GM12878 (cell line): ENCODE measurements at regions not wholly inside any gene's neighbourhood (a gene's known extent, or its start where the extent isn't known, plus 50 kb on each side); places are given as distances from the start of the nearest gene placed in this dataset.

ENCODE experiments used
- ATAC-seq: fragments of 200-7000 bp; cut with Tn5 transposase; 3 replicates; pipeline ENCODE4 v1.9.1; 2020; ENCODE audit warnings: mild to moderate bottlenecking, moderate library complexity
- BruUV-seq: library from RNA; stranded (reverse); fragments of 400-500 nt; replicated peaks from 2 replicates; lab custom pipeline; 2021; lab: Mats Ljungman, UMichigan
- CTCF ChIA-PET: fragments of 300-600 bp; sonication (Branson Sonifier 250); formaldehyde crosslinking; extraction: SDS; loops from one replicate; lab custom pipeline; 2021; ENCODE audit warnings: inconsistent platforms; lab: Yijun Ruan, JAX
- POLR2A ChIA-PET: fragments of 350-600 bp; formaldehyde crosslinking; extraction: SDS; loops from one replicate; lab custom pipeline; 2021; ENCODE audit warnings: inconsistent platforms; lab: Charles Lee
- RAD21 ChIA-PET: fragments of 300-600 bp; sonication (Branson Sonifier 250); formaldehyde crosslinking; loops from one replicate; lab custom pipeline; 2023; ENCODE audit warnings: antibody characterized with exemption; ENCODE audit not compliant: unreplicated experiment; lab: Charles Lee
- SMC1A ChIA-PET: fragments of 300-600 bp; sonication (Branson Sonifier 250); formaldehyde crosslinking; loops from one replicate; lab custom pipeline; 2023; ENCODE audit not compliant: unreplicated experiment, uncharacterized antibody; lab: Charles Lee
- DNase-seq: peaks from one replicate; pipeline ENCODE4 v3.0.0-alpha.2; 2011; ENCODE audit warnings: low read depth, low spot score
- FAIRE-seq: peaks from 3 replicates; lab custom pipeline; 2011; peaks lifted over from hg19 to GRCh38; lab: Jason Lieb, UNC
- H2AFZ ChIP-seq: 2 replicates; pipeline ENCODE4 v1.6.0; 2011; ENCODE audit warnings: low read depth, low read length, control low read depth; ENCODE audit not compliant: control insufficient read depth
- H3K27ac ChIP-seq: 2 replicates; pipeline ENCODE4 v1.5.1; 2011; ENCODE audit warnings: control low read depth; ENCODE audit not compliant: control insufficient read depth, insufficient read depth
- H3K27me3 ChIP-seq, 2 experiments: replicated peaks in 1 of 2; 2 replicates each; pipeline versions ENCODE4 v1.6.0 to v1.6.1; 2011; ENCODE audit warnings: low read length in 1 of 2; ENCODE audit not compliant: control insufficient read depth in 2 of 2, insufficient read depth in 2 of 2
- H3K36me3 ChIP-seq, 2 experiments: 2 replicates each; pipeline ENCODE4 v1.5.1; 2011; ENCODE audit warnings: low read length in 1 of 2; ENCODE audit not compliant: control insufficient read depth in 2 of 2, insufficient read depth in 2 of 2
- H3K4me1 ChIP-seq: 2 replicates; pipeline ENCODE4 v1.6.1; 2011; ENCODE audit warnings: mild to moderate bottlenecking, low read length, moderate library complexity, mixed read lengths; ENCODE audit not compliant: control insufficient read depth, insufficient read depth
- H3K4me2 ChIP-seq: 2 replicates; pipeline ENCODE4 v1.6.0; 2011; ENCODE audit warnings: control low read depth; ENCODE audit not compliant: control insufficient read depth, insufficient read depth
- H3K4me3 ChIP-seq: fragments of 200-600 bp; sonication (generic); 2 replicates; pipeline ENCODE4 v1.5.1; 2016
- H3K79me2 ChIP-seq: 2 replicates; pipeline ENCODE4 v1.6.0; 2011; ENCODE audit warnings: low read length; ENCODE audit not compliant: control insufficient read depth, insufficient read depth
- H3K9ac ChIP-seq: 2 replicates; pipeline ENCODE4 v1.8.0; 2011; ENCODE audit warnings: low read length, control low read depth, mixed read lengths; ENCODE audit not compliant: control insufficient read depth, insufficient read depth
- H3K9me3 ChIP-seq: replicated peaks from 3 replicates; pipeline ENCODE4 v1.5.1; 2011; ENCODE audit warnings: mild to moderate bottlenecking, low read length; ENCODE audit not compliant: control insufficient read depth, insufficient read depth
- H4K20me1 ChIP-seq: 2 replicates; pipeline ENCODE4 v1.6.0; 2011; ENCODE audit not compliant: control insufficient read depth, insufficient read depth
- BCL11A ChIP-seq: IDR thresholded peaks from 2 replicates; pipeline ENCODE4 v1.6.1; 2011; ENCODE audit warnings: low read depth, low read length
- CTCF ChIP-seq, 3 experiments: IDR thresholded peaks in 2 of 3; conservative IDR thresholded peaks in 1 of 3; 2 replicates each; pipeline ENCODE4 v1.5.1; 2011; ENCODE audit warnings: low read depth in 3 of 3, low read length in 3 of 3, mild to moderate bottlenecking in 3 of 3, control low read depth in 2 of 3, moderate library complexity in 2 of 3, inconsistent platforms in 1 of 3, mixed read lengths in 1 of 3; ENCODE audit not compliant: control insufficient read depth in 2 of 3, insufficient read depth in 1 of 3; ENCODE audit errors: extremely low read depth in 1 of 3
- FOXK2 ChIP-seq: fragments of 450-650 bp; IDR thresholded peaks from 2 replicates; pipeline ENCODE4 v1.6.1; 2017; ENCODE audit warnings: mild to moderate bottlenecking, moderate library complexity
- FOXM1 ChIP-seq: IDR thresholded peaks from 2 replicates; pipeline ENCODE4 v1.6.1; 2012; ENCODE audit warnings: low read depth, mild to moderate bottlenecking, inconsistent platforms, low read length, moderate library complexity
- NR2C2 ChIP-seq: IDR thresholded peaks from 2 replicates; pipeline ENCODE4 v1.6.1; 2011; ENCODE audit warnings: borderline replicate concordance, low read depth; ENCODE audit not compliant: control insufficient read depth, insufficient read length
- SMAD5 ChIP-seq: IDR thresholded peaks from 2 replicates; pipeline ENCODE4 v1.6.1; 2016; ENCODE audit warnings: antibody characterized with exemption, low read depth
- SUPT20H ChIP-seq: IDR thresholded peaks from 2 replicates; pipeline ENCODE4 v1.6.1; 2011; ENCODE audit warnings: low read depth, mild to moderate bottlenecking, low read length, moderate library complexity, borderline replicate concordance; ENCODE audit not compliant: control insufficient read depth
- ZBTB4 ChIP-seq: fragments of 450-650 bp; formaldehyde crosslinking; IDR thresholded peaks from 2 replicates; pipeline ENCODE4 v1.4.0; 2022; ENCODE audit warnings: mild to moderate bottlenecking, moderate library complexity
- WGBS: methylation state at CpG from one replicate; pipeline ENCODE4 v1.1.6; 2016; ENCODE audit warnings: low lambda C conversion rate; ENCODE audit not compliant: insufficient replicate concordance, insufficient coverage; ENCODE audit errors: missing lambda C conversion rate; 5-methylcytosine and 5-hydroxymethylcytosine counted together
- in situ Hi-C: fragments of 300-500 bp; cut with MboI; formaldehyde crosslinking; loops from 9 replicates; pipeline ENCODE4 v1.14.3; 2018; ENCODE audit warnings: mixed read lengths
- intact Hi-C: fragments of 100-400 bp; cut with micrococcal nuclease; formaldehyde crosslinking; loops from one replicate; pipeline ENCODE4 v1.14.2; 2022; ENCODE audit not compliant: unreplicated experiment

GRCh38 chr14:44070046-44070445, 437.0 kb downstream of the FSCB start:
- POLR2A ChIA-PET = no interaction called here
- ATAC-seq = no peak
- no peaks in the 10 kb centered on the region for H4K20me1 ChIP-seq
- H3K4me3 ChIP-seq = no peak overlapping the region
- in situ Hi-C loops = no loop called here
- no peak for FAIRE-seq
- intact Hi-C loops = no loop called here
- no peaks in the 10 kb centered on the region for H3K79me2 ChIP-seq
- no peaks in the 10 kb centered on the region for H3K9me3 ChIP-seq
- TF ChIP-seq BCL11A = no peak
- TF ChIP-seq ZBTB4 (CRISPR knock-in tag) = no peak
- no peak for TF ChIP-seq CTCF (IDR thresholded peaks at IDR 0.05 in 2 of 3, conservative IDR thresholded peaks at IDR 0.05 in 1 of 3; ENCODE audit: control insufficient read depth in 2 of 3, extremely low read depth in 1 of 3, insufficient read depth in 1 of 3, low read depth in 3 of 3, low read length in 3 of 3)
- no peak for TF ChIP-seq SMAD5
- TF ChIP-seq FOXM1 = no peak
- no peak for TF ChIP-seq FOXK2
- TF ChIP-seq NR2C2 = no peak
- TF ChIP-seq SUPT20H = no peak
- WGBS = 45% methylated on average over 3 of the region's 3 CpGs
- no peak overlapping the region for H3K27ac ChIP-seq
- no peaks in the 10 kb centered on the region for H3K4me1 ChIP-seq
- DNase-seq = no peak
- no peak overlapping the region for H3K4me2 ChIP-seq
- RAD21 ChIA-PET = no interaction called here
- H3K27me3 ChIP-seq = no peaks in the 10 kb centered on the region
- CTCF ChIA-PET = no interaction called here
- H2AFZ ChIP-seq = no peak overlapping the region
- BruUV-seq = no TSS peak
- H3K36me3 ChIP-seq = no peaks in the 10 kb centered on the region
- no peak overlapping the region for H3K9ac ChIP-seq
- SMC1A ChIA-PET = no interaction called here
